GM19193 (cell line): ENCODE measurements at regions not wholly inside any gene's neighbourhood (a gene's known extent, or its start where the extent isn't known, plus 50 kb on each side); places are given as distances from the start of the nearest gene placed in this dataset.

Experiments used
- POLR2A ChIP-seq: IDR thresholded peaks from 4 replicates; pipeline ENCODE4 v1.6.1; 2011; ENCODE audit not compliant: insufficient read depth, insufficient read length; ENCODE audit errors: extremely low read depth

GRCh38 chrX:131881194-131881593, 141.9 kb upstream of the STK26 start:
- no peak for TF ChIP-seq POLR2A

- TF ChIP-seq POLR2A = no peak
Observed at GRCh38 chrX:131894995-131895394, 128.1 kb upstream of the STK26 start.

DNA sequence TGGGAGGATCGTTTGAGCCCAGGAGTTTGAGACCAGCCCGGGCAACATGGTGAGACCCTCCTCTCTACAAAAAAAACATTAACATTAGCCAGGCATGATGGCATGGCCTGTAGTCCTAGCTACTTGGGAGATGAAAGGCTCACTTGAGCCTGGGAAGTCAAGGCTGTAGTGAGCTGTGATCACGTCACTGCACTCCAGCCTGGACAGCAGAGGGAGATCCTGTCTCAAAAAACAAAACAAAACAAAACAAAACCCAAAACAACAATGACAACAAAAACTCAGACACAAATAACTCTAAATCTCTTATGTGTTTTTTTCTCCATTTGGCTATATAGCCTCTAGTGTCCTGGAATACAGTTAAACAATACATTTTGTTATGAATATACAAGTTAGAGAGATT, 127.3 kb upstream of the STK26 start:
- TF ChIP-seq POLR2A = no peak

DNA sequence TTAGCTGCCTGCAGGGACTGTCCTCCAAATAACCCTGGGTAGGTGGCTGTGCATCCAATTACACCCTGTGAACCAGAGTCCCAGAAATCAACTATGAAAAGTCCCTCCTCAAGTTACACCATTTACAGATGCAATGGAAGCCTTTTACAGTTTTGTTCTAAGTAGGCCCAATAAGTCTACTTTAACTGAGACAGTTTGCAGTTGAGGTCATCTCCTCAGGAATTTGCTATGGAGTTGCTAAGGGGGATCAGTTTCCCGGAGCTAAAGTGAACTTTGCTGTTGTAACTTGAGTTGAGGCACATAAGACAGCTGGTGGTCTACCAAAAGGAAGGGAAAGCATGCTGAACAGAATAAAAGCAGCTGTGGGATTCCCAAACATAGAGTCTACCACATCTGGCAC, 121.6 kb upstream of the STK26 start:
- no peak for TF ChIP-seq POLR2A

GRCh38 chrX:131907488-131908314, 115.4 kb upstream of the STK26 start:
- no peak for TF ChIP-seq POLR2A

DNA sequence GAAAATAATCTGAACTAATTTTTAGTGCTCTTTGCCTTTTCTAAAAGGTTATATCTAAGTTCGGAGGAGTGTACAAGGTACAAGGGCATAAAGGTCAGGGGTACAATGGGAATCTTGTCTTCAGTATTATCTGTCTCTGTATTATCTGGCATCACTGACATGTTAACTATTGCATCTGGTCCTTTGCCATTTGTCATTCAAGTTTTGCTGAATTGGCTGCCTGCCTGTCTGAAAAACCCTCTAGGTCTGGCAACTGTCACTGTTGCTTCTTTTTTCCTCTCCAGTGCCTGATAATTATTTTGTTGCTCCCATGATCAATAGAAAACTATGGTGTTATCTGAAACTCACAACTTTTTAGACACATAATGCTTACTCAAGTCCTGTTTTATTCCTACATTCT, 112.5 kb upstream of the STK26 start:
- no peak for TF ChIP-seq POLR2A

GRCh38 chrX:131915488-131915887, 107.6 kb upstream of the STK26 start:
- no peak for TF ChIP-seq POLR2A

DNA sequence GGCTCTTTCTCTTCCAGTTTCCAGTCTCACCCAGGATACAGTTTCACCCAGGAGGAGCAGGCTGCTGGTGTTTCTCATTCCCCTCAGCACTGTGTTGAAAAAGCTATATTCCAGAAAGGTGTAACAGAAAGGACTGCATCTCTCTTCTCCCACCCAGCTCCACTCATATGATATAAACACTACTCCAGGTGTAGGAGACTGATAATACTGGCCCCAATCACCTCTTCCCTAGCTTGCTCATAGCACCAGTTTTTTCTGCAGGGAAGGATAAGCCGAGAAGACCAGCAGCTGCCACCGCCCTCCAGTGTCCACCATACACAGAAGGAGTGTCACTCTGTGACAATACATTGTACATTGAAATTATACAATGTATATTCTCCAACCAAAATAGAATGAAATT, 105.5 kb upstream of the STK26 start:
- TF ChIP-seq POLR2A = no peak

GRCh38 chrX:131918839-131919238, 104.3 kb upstream of the STK26 start:
- TF ChIP-seq POLR2A = no peak

- no peak for TF ChIP-seq POLR2A
Observed at GRCh38 chrX:131923614-131924250, 99.4 kb upstream of the STK26 start.

GRCh38 chrX:131938749-131939148, 84.4 kb upstream of the STK26 start:
- TF ChIP-seq POLR2A = no peak

- no peak for TF ChIP-seq POLR2A
Observed at GRCh38 chrX:131942034-131942433, 81.1 kb upstream of the STK26 start.

DNA sequence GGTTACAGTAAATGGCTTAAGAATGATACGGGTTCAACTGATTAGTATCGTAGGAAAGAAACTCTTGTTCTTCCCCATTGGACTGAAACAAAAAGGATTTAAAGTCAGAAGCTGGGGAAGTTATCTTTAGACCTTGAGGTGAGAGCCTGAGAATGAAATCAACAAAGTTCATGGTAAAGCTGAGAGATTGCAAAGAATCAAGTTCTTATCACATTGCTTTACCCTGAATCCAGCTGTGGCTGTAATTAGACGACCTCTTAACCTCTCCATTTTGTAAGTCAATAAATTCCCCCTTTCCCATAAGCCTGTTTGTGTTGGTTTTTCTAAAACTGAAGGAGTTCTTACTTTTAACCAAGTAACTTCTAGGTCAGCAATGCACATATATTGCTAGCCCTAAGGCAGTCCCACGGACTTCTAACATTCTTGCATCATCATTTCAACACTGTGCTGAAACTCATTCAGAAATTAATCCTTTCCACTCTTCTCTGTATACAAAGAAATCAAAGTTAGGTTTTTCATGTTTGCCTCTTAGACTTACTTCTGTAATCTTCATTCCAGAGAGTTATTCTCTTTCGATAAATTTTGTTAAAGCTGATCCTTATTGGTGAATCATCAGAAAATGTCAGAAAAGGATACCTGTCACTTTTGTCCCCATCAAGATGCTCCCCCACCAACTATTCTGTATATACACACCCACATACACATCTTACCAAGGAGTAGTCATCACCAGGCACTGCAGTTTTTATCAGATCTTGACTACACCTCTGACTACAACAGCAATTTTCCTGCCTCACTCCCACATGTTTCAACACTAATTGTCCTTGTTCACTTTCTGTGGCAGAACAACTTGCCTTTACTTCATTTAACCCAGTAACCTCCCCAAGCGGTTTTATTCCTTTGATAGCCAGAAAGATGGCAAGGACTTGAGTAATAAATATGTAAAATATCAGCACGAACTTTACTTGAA, 77.9 kb upstream of the STK26 start:
- TF ChIP-seq POLR2A = no peak

- no peak for TF ChIP-seq POLR2A
Observed at GRCh38 chrX:131951166-131951565, 71.9 kb upstream of the STK26 start.

- TF ChIP-seq POLR2A = no peak
Observed at GRCh38 chrX:131955099-131955777, 67.9 kb upstream of the STK26 start.

- no peak for TF ChIP-seq POLR2A
Observed at GRCh38 chrX:131958724-131959123, 64.4 kb upstream of the STK26 start.

DNA sequence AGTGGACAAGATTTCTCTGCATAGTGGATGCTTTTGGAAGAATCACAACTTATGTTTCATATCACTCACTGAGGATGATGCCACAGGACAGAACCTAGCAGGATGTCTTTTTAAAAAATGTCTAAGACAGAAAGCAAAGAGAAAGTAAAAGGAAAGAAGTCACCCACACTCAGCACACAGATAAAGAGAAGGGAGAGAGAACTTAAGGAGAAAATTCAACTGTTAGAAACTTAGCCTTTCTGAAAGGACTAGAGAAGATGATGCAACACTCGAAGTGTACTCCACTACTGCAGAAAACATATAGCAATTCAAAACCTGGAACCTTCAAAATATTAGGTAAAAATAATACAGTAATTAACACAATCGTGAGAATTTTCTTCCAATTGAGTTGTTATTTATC, 52.8 kb upstream of the STK26 start:
- TF ChIP-seq POLR2A = no peak
